Adrenal gland (tissue), 9 donors: ENCODE measurements at regions not wholly inside any gene's neighbourhood (a gene's known extent, or its start where the extent isn't known, plus 50 kb on each side); places are given as distances from the start of the nearest gene placed in this dataset.

ENCODE experiments used
- DNase-seq, 7 donors: peaks; one replicate each; pipeline ENCODE4 v3.0.0-alpha.2; 2019 to 2020
- H3K27ac ChIP-seq, 5 donors: fragments of 200-600 bp; sonication (generic) in 4 of 5; 1 replicate in 3 of 5; 2 replicates in 2 of 5; pipeline versions ENCODE4 v1.5.1 to v1.8.0; 2016 to 2020; ENCODE audit warnings: mild to moderate bottlenecking in 1 of 5
- H3K27me3 ChIP-seq: fragments of 200-600 bp; 2 replicates; pipeline ENCODE4 v1.8.0; 2021
- H3K36me3 ChIP-seq, 2 donors: fragments of 200-600 bp; replicated peaks in 1 of 2; 1 replicate in 1 of 2; 2 replicates in 1 of 2; pipeline versions ENCODE4 v1.5.1 to v1.8.0; 2018 to 2022
- H3K4me1 ChIP-seq, 2 donors: fragments of 200-600 bp; replicated peaks in 1 of 2; 1 replicate in 1 of 2; 2 replicates in 1 of 2; pipeline versions ENCODE4 v1.5.1 to v1.8.0; 2018 to 2021
- H3K4me3 ChIP-seq, 4 donors: fragments of 200-600 bp; sonication (generic) in 3 of 4; one replicate each; pipeline ENCODE4 v1.5.1; 2016 to 2018
- H3K9me3 ChIP-seq, 3 donors: fragments of 200-600 bp; sonication (generic) in 1 of 3; replicated peaks in 1 of 3; 1 replicate in 2 of 3; 2 replicates in 1 of 3; pipeline versions ENCODE4 v1.5.1 to v1.8.0; 2016 to 2021
- POLR2A ChIP-seq, 2 donors: fragments of 450-650 bp; IDR thresholded peaks; one replicate each; pipeline ENCODE4 v1.6.1; 2017; ENCODE audit warnings: antibody characterized with exemption in 2 of 2, mild to moderate bottlenecking in 2 of 2, moderate library complexity in 1 of 2
- WGBS, 4 donors: extraction: QIAGEN DNeasy Blood & Tissue Kit in 2 of 4; methylation state at CpG; one replicate each; pipeline versions ENCODE4 v1.1.5 to v1.1.7; 2013 to 2017; 5-methylcytosine and 5-hydroxymethylcytosine counted together
- intact Hi-C, 2 donors: fragments of 100-400 bp; cut with DNase I; formaldehyde crosslinking; loops; one replicate each; pipeline versions ENCODE4 v1.14.1 to v1.15.0; 2022 to 2023
- TF ChIP-seq, protein P1 (sequence below), 6 experiments: fragments of 450-650 bp in 4 of 6; fragments of 200-600 bp in 2 of 6; sonication (generic) in 1 of 6; IDR thresholded peaks; 1 replicate in 5 of 6; 2 replicates in 1 of 6; pipeline versions ENCODE4 v1.5.1 to v1.8.0; 2016 to 2021; ENCODE audit warnings: antibody characterized with exemption in 6 of 6, mild to moderate bottlenecking in 2 of 6, moderate library complexity in 1 of 6
- donor health status: healthy with polysubstance abuse.
- donor health status: Bipolar disorder and iron deficiency.
- donor health status: DM: yes; HTN: yes; CAD: no.
- donor health status: DM: no; HTN: no; CAD: no.
- donor health status: DM: no; HTN: no; CAD: no.

DNA sequence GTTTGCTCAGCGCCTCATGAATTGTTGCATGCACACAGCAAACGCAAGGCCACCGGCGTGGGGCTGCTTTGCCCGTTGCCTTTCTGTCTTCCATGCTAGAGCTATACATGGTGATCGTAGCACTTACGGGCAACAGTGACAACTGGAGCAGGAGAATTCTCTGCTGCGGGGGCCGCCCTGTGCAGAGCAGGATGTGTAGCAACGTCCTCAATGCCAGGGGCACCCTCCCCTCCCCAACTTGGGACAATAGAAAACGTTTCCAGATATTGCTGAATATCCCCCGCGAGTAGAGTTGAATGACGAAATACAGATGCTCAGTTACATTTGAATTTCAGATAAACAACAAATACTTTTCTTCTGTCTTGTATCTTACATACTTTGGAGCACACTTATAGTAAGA lies 198.7 kb downstream of the TFAP2C start:
- Histone ChIP-seq H3K36me3 (no peaks in the 10 kb centered on the region), H3K27me3 (peaks cover 17% of the 10 kb centered on the region), H3K4me3 (no peak overlapping the region), H3K9me3 (no peaks in the 10 kb centered on the region), H3K4me1 (no peaks in the 10 kb centered on the region), H3K27ac (no peak overlapping the region)
- DNase-seq, result no peak
- TF ChIP-seq, protein P1, sequence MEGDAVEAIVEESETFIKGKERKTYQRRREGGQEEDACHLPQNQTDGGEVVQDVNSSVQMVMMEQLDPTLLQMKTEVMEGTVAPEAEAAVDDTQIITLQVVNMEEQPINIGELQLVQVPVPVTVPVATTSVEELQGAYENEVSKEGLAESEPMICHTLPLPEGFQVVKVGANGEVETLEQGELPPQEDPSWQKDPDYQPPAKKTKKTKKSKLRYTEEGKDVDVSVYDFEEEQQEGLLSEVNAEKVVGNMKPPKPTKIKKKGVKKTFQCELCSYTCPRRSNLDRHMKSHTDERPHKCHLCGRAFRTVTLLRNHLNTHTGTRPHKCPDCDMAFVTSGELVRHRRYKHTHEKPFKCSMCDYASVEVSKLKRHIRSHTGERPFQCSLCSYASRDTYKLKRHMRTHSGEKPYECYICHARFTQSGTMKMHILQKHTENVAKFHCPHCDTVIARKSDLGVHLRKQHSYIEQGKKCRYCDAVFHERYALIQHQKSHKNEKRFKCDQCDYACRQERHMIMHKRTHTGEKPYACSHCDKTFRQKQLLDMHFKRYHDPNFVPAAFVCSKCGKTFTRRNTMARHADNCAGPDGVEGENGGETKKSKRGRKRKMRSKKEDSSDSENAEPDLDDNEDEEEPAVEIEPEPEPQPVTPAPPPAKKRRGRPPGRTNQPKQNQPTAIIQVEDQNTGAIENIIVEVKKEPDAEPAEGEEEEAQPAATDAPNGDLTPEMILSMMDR (IDR thresholded peaks at IDR 0.05), result no peak
- no peak for TF ChIP-seq POLR2A (IDR thresholded peaks at IDR 0.05)
- intact Hi-C loops, result no loop called here
- WGBS, 4 donors, result 57 to 62% (median 60%) methylated on average over 8 to 14 of the region's 14 CpGs

DNA sequence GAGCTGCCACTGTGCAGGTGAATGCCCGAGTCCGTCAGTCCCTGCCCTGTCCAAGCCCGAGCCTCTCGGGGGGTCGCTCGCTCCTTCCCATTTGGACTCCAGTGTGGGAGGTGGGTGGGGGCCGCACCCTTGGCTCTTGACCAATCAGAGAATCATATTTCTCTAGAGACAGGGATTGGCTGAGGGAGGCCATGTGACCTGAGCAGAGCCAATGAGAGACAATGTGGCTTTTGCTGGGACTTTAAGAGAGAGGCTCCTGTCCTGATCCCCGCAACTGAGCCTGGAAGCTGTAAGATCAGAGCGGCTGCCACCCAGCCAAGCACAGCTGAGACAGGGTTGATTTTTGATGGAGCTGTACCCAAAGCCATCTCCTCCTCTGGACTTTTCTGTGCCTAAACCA lies 199.3 kb downstream of the TFAP2C start:
- no peak overlapping the region for H3K27ac ChIP-seq
- no peak for DNase-seq
- peaks cover 21% of the 10 kb centered on the region for H3K27me3 ChIP-seq
- H3K9me3 ChIP-seq, result no peaks in the 10 kb centered on the region
- no peak overlapping the region for H3K4me3 ChIP-seq
- no peaks in the 10 kb centered on the region for H3K4me1 ChIP-seq
- TF ChIP-seq, protein P1 (IDR thresholded peaks at IDR 0.05), result no peak
- no peak for TF ChIP-seq POLR2A (IDR thresholded peaks at IDR 0.05)
- intact Hi-C loops, result no loop called here
- H3K36me3 ChIP-seq, result no peaks in the 10 kb centered on the region
- WGBS, 4 donors, result 89 to 94% (median 92%) methylated on average over 7 to 9 of the region's 9 CpGs

DNA sequence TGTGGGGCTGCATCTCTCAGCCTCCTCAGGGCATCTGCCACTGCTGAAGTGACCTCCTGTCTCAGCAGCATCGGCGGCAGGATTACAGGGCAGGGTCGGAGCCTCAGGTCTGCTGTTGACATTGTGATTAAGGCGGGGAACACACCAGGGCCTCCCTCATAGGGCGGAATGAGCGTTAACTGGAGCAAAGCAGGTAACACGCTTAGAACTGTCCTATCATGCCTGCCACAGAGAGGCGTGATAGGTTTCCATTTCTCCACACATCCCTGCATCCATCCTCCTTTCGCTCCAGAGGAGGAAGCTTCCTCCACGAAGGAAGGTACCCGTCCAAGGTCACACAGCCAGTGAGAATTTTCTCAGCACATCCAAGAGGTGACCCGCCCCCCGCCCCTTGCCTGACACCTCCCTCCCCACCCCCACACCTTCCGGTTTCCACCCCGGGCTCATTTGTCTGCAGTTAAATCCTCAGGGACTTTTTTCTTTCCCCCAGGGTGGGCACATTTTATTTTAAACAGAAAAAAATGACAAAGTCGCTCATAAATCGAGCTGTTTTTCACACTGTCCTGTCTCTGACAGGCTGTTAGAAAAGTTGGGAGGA lies 200.8 kb downstream of the TFAP2C start:
- intact Hi-C loops, result no loop called here
- no peak for DNase-seq
- H3K4me1 ChIP-seq, result no peaks in the 10 kb centered on the region
- H3K27me3 ChIP-seq, result peaks cover 21% of the 10 kb centered on the region
- 13 to 20% (median 16%) methylated on average over 10 to 17 of the region's 17 CpGs for WGBS, 4 donors
- no peak overlapping the region for H3K4me3 ChIP-seq
- no peaks in the 10 kb centered on the region for H3K36me3 ChIP-seq
- H3K27ac ChIP-seq, result no peak overlapping the region
- no peaks in the 10 kb centered on the region for H3K9me3 ChIP-seq
- TF ChIP-seq, protein P1 (IDR thresholded peaks at IDR 0.05), result no peak
- TF ChIP-seq POLR2A (IDR thresholded peaks at IDR 0.05), result no peak

DNA sequence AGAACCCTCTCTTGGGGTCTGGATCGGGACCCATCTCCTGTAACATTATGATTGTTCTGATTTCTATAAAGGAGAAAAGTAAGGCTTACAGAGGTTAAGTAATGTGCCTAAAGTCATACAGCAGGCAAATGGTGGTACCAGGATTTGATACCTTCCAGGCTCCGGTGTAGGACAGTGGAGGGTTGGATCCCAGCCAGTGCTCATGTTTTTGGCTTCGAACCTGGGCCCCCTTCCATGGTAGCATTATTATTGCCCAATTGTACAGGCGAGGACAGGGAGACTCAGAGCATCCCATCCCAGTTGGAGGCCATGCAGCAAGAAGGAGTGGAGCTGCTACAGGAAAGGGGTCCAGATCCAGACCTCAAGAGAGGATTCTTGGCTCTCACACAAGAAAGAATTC lies 202.7 kb downstream of the TFAP2C start:
- no peaks in the 10 kb centered on the region for H3K36me3 ChIP-seq
- no peak overlapping the region for H3K4me3 ChIP-seq
- WGBS, 4 donors, result 45 to 82% (median 61%) methylated on average over 4 of the region's 4 CpGs
- no peak for DNase-seq
- H3K9me3 ChIP-seq, result no peaks in the 10 kb centered on the region
- TF ChIP-seq, protein P1 (IDR thresholded peaks at IDR 0.05), result no peak
- TF ChIP-seq POLR2A (IDR thresholded peaks at IDR 0.05), result no peak
- no peaks in the 10 kb centered on the region for H3K4me1 ChIP-seq
- peaks cover 21% of the 10 kb centered on the region for H3K27me3 ChIP-seq
- intact Hi-C loops, result no loop called here
- H3K27ac ChIP-seq, result no peak overlapping the region
